ENCODE measurements at regions not wholly inside any gene's neighbourhood (a gene's known extent, or its start where the extent isn't known, plus 50 kb on each side); places are given as distances from the start of the nearest gene placed in this dataset.

GRCh38 chr1:42017730-42018129 lies 99.0 kb upstream of the HIVEP3 start:
- Histone ChIP-seq H3K9ac (ENCODE audit: low read length in 3 of 3) (no peak overlapping the region), H3K27ac (ENCODE audit: low read depth in 2 of 2, low read length in 2 of 2) (no peak overlapping the region), H3K36me3 (ENCODE audit: control insufficient read depth in 2 of 3, insufficient read depth in 3 of 3, low read length in 3 of 3) (no peaks in the 10 kb centered on the region), H3K9me3 (ENCODE audit: control insufficient read depth in 2 of 3, insufficient read depth in 1 of 3, low read length in 3 of 3) (peaks cover 0 to 3% (median 0%) of the 10 kb centered on the region in 3 donors), H3K27me3 (ENCODE audit: control insufficient read depth, insufficient read depth, low read length) (no peaks in the 10 kb centered on the region), H3K4me1 (ENCODE audit: control insufficient read depth in 2 of 3, insufficient read depth in 2 of 3, low read depth in 1 of 3, low read length in 3 of 3) (peaks cover 0 to 7% (median 0%) of the 10 kb centered on the region in 3 donors), H3K4me3 (ENCODE audit: low read length in 3 of 3) (no peak overlapping the region)
- TF ChIP-seq, protein P1, sequence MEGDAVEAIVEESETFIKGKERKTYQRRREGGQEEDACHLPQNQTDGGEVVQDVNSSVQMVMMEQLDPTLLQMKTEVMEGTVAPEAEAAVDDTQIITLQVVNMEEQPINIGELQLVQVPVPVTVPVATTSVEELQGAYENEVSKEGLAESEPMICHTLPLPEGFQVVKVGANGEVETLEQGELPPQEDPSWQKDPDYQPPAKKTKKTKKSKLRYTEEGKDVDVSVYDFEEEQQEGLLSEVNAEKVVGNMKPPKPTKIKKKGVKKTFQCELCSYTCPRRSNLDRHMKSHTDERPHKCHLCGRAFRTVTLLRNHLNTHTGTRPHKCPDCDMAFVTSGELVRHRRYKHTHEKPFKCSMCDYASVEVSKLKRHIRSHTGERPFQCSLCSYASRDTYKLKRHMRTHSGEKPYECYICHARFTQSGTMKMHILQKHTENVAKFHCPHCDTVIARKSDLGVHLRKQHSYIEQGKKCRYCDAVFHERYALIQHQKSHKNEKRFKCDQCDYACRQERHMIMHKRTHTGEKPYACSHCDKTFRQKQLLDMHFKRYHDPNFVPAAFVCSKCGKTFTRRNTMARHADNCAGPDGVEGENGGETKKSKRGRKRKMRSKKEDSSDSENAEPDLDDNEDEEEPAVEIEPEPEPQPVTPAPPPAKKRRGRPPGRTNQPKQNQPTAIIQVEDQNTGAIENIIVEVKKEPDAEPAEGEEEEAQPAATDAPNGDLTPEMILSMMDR (IDR thresholded peaks at IDR 0.05; ENCODE audit: borderline replicate concordance, extremely low read depth, insufficient read depth) = no peak
- FAIRE-seq (no peak), DNase-seq (no peak)
- intact Hi-C loops (cut with DNase I) = no loop called here

DNA sequence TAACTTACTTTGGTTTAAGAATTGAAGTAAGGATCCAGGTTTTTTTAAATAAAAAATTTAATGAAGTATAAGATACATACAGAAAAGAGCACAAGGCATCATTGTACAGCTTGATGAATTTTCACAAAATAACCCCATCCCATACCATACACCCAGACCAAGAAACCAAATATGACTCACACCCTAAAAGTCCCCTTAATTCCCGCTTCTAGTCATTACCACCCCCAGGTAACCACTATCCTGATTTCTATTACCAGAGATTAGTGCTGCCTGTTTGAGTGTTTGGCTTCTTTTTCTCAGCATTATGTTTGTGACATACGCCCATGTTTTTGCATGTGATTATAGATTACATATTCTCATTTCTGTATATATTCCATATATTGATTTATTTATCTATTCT lies 98.5 kb upstream of the HIVEP3 start:
- Histone ChIP-seq H3K4me3 (ENCODE audit: low read length in 3 of 3) (no peak overlapping the region), H3K36me3 (ENCODE audit: control insufficient read depth in 2 of 3, insufficient read depth in 3 of 3, low read length in 3 of 3) (no peaks in the 10 kb centered on the region), H3K27me3 (ENCODE audit: control insufficient read depth, insufficient read depth, low read length) (no peaks in the 10 kb centered on the region), H3K9me3 (ENCODE audit: control insufficient read depth in 2 of 3, insufficient read depth in 1 of 3, low read length in 3 of 3) (peaks cover 0 to 3% (median 0%) of the 10 kb centered on the region in 3 donors), H3K4me1 (ENCODE audit: control insufficient read depth in 2 of 3, insufficient read depth in 2 of 3, low read depth in 1 of 3, low read length in 3 of 3) (peaks cover 0 to 7% (median 0%) of the 10 kb centered on the region in 3 donors), H3K27ac (ENCODE audit: low read depth in 2 of 2, low read length in 2 of 2) (no peak overlapping the region), H3K9ac (ENCODE audit: low read length in 3 of 3) (no peak overlapping the region)
- FAIRE-seq (no peak), DNase-seq (no peak)
- TF ChIP-seq, protein P1 (IDR thresholded peaks at IDR 0.05; ENCODE audit: borderline replicate concordance, extremely low read depth, insufficient read depth) = no peak
- intact Hi-C loops (cut with DNase I) = no loop called here

DNA sequence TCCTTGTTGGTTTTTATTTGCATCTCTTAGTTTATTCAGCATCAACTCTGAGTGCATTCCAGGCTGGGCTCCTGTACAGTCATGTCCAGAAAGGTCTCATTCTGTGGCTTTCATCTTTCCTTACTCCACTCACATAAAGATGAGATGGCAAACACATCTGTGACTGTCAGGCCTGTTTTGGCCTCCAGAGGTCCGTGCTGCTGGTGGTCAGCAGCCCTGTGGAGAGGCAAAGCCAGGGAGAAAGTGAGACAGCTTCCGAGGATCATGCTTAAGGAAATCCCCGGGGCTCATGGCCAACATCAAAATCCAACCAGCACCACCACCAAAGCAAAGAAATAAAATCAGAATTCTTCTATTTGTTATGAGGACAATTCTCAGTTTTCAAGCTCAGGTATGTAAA lies 96.1 kb upstream of the HIVEP3 start:
- no peak for FAIRE-seq
- intact Hi-C loops (cut with DNase I) = no loop called here
- H3K4me3 ChIP-seq (ENCODE audit: low read length in 3 of 3) = no peak overlapping the region

More for the DNA sequence above, 96.1 kb upstream of the HIVEP3 start:
- TF ChIP-seq, protein P1 (IDR thresholded peaks at IDR 0.05; ENCODE audit: borderline replicate concordance, extremely low read depth, insufficient read depth) = no peak
- Histone ChIP-seq H3K9ac (ENCODE audit: low read length in 3 of 3) (no peak overlapping the region), H3K27me3 (ENCODE audit: control insufficient read depth, insufficient read depth, low read length) (no peaks in the 10 kb centered on the region), H3K27ac (ENCODE audit: low read depth in 2 of 2, low read length in 2 of 2) (no peak overlapping the region), H3K36me3 (ENCODE audit: control insufficient read depth in 2 of 3, insufficient read depth in 3 of 3, low read length in 3 of 3) (no peaks in the 10 kb centered on the region), H3K9me3 (ENCODE audit: control insufficient read depth in 2 of 3, insufficient read depth in 1 of 3, low read length in 3 of 3) (peaks cover 0 to 3% (median 0%) of the 10 kb centered on the region in 3 donors), H3K4me1 (ENCODE audit: control insufficient read depth in 2 of 3, insufficient read depth in 2 of 3, low read depth in 1 of 3, low read length in 3 of 3) (peaks cover 0 to 7% (median 0%) of the 10 kb centered on the region in 3 donors)
- DNase-seq = no peak

Data from kidney (tissue), 13 donors.